ENCODE measurements at regions not wholly inside any gene's neighbourhood (a gene's known extent, or its start where the extent isn't known, plus 50 kb on each side); places are given as distances from the start of the nearest gene placed in this dataset.
A peak's percentile ranks its signal among the peaks of the same experiment; 100 is the strongest.

GRCh38 chr6:27604986-27605385 is 132.1 kb upstream of the ZNF184 start:
- DNase-seq, result peak; percentile 65
- H3K56ac ChIP-seq (ENCODE audit: insufficient read length, low read depth, low read length), result no peak overlapping the region
- H3K4ac ChIP-seq (ENCODE audit: low read depth, low read length), result no peak overlapping the region
- H3K79me2 ChIP-seq (ENCODE audit: insufficient read depth, low read length), result no peaks in the 10 kb centered on the region
- no peak overlapping the region for H2BK5ac ChIP-seq (ENCODE audit: insufficient read length, low read length)
- peak overlapping the region; percentile 27 for H2AFZ ChIP-seq (ENCODE audit: low read length)
- peaks cover 8% of the 10 kb centered on the region for H3K23me2 ChIP-seq (ENCODE audit: insufficient read length, low read depth, low read length, poor library complexity, severe bottlenecking)
- H3K4me1 Mint-ChIP-seq, result peaks cover 13 to 31% of the 10 kb centered on the region in 2 experiments
- peaks cover 25% of the 10 kb centered on the region for H3K27me3 Mint-ChIP-seq (ENCODE audit: low read depth)
- peaks cover 4% of the 10 kb centered on the region; the same call in 1 of the 2 replicates for H3K4me1 ChIP-seq (ENCODE audit: insufficient read depth, low read length)
- peak overlapping the region; percentile 77 for H3K4me2 ChIP-seq (ENCODE audit: insufficient read depth, insufficient read length, low read length)
- no peaks in the 10 kb centered on the region for H3K9me3 ChIP-seq (ENCODE audit: control insufficient read depth, low read depth, low read length)
- no peaks in the 10 kb centered on the region for H3K79me1 ChIP-seq (ENCODE audit: insufficient read depth, low read depth, low read length, poor library complexity, severe bottlenecking)
- peak overlapping the region in 2 of 3 experiments; percentile 27 to 93; a peak in 3 of 7 replicates for H3K27ac Mint-ChIP-seq
- peaks cover 0 to 3% of the 10 kb centered on the region in 2 experiments; a peak in 2 of 5 replicates for H3K9me3 Mint-ChIP-seq
- no peak overlapping the region for H3K18ac ChIP-seq (ENCODE audit: insufficient read length, low read depth, low read length)
- no peak overlapping the region for H3K23ac ChIP-seq (ENCODE audit: insufficient read length, low read depth, low read length)
- H3K9ac ChIP-seq (ENCODE audit: extremely low read depth, insufficient read length, low read length), result peak overlapping the region; percentile 47
- no peak overlapping the region for H4K8ac ChIP-seq (replicated peaks; ENCODE audit: insufficient read length, low read depth, low read length)
- no peak overlapping the region for H4K91ac ChIP-seq (ENCODE audit: insufficient read length, low read depth, low read length)
- no peak overlapping the region for H3K14ac ChIP-seq (ENCODE audit: insufficient read depth, low read length)
- no peak overlapping the region for H4K5ac ChIP-seq (ENCODE audit: insufficient read length, low read depth, low read length)
- H3K27ac ChIP-seq (ENCODE audit: insufficient read length, low read depth, low read length), result no peak overlapping the region
- no peaks in the 10 kb centered on the region; a peak in 1 of 7 replicates for H3K36me3 Mint-ChIP-seq (ENCODE audit: insufficient read depth in 1 of 3, low read depth in 3 of 3)
- no peak overlapping the region for H2BK20ac ChIP-seq (ENCODE audit: low read depth, low read length, poor library complexity, severe bottlenecking)
- H3T11ph ChIP-seq (ENCODE audit: low read length), result no peak overlapping the region
- H2BK120ac ChIP-seq (ENCODE audit: low read depth, low read length, poor library complexity, severe bottlenecking), result no peak overlapping the region
- no peak overlapping the region for H2AK5ac ChIP-seq (ENCODE audit: insufficient read length, low read length)
- TF ChIP-seq CTCF (conservative IDR thresholded peaks at IDR 0.05), result no peak
- H2BK15ac ChIP-seq (ENCODE audit: low read depth, low read length), result no peak overlapping the region
- H2BK12ac ChIP-seq (ENCODE audit: insufficient read length, low read depth, low read length), result no peak overlapping the region
- WGBS (ENCODE audit: extremely low coverage, insufficient read length, low lambda C conversion rate), result no CpG with 5 or more reads among the region's 13 CpGs
- no peaks in the 10 kb centered on the region for H3K27me3 ChIP-seq (ENCODE audit: insufficient read depth, low read length)
- no peaks in the 10 kb centered on the region for H4K20me1 ChIP-seq (ENCODE audit: control insufficient read depth, insufficient read depth, insufficient read length)
- peak overlapping the region; percentile 93 to 96 for H3K4me3 Mint-ChIP-seq
